MV-4-11 (cell line): ENCODE measurements at regions not wholly inside any gene's neighbourhood (a gene's known extent, or its start where the extent isn't known, plus 50 kb on each side); places are given as distances from the start of the nearest gene placed in this dataset.

Source experiments
- DNase-seq: peaks from one replicate; lab custom pipeline; 2025; lab: John Stamatoyannopoulos, UW

DNA sequence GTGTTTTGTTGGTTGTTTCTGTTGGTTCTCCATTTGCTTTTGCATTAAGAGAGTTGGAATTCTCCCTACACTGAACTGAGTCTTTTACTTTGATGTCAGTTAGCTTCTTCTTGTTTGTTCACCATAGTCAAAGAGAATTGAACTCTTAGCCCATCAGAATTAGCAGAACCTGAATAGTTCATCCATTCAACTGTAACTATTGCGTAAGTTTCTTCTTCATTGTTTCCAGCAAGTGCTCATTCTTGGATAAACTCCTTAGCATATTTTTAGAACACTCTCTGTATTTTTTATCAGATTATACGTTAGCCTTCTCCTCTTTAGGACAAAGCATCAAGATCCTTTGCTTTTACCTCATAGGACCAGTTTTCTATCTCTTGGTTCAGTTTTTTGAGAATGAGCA lies 128.4 kb upstream of the RAB11FIP2 start:
- DNase-seq, result no peak

DNA sequence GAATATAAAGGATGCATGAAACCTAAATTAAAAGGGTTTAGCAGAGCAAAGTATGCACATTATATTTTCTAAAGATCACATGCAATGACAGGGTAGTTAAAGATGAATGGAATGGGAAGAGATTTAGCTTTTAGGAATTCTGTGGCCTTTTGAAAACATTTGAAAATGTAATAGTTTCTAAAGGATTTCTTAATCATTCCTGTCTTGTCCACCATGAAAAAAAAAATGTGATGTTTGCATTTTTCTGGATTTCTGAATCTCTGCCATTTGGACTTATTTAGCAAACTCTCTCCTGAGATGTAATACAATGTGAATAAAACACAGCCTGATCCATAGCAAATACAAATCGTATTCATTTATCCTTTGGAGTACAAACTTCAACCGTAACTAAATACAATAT lies 126.6 kb upstream of the RAB11FIP2 start:
- no peak for DNase-seq

DNA sequence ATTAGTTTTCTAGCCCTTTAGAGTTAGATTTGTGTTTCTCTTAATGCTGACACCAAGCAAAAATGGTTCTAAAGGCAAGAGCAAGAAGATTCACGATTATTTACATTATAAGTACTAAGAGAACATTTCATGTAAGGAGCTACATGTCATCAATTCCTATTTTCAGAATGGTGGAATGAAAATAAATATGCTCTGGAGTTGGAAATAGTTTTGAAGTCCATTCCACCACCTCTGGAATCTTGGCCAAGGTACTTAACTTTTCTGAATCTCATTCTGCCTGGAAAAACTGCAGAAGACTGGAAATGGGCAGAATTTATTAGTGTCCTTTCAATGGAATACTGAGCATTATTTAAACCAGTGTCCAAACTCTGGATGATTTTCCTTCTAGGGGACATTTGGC lies 125.1 kb upstream of the RAB11FIP2 start:
- no peak for DNase-seq

DNA sequence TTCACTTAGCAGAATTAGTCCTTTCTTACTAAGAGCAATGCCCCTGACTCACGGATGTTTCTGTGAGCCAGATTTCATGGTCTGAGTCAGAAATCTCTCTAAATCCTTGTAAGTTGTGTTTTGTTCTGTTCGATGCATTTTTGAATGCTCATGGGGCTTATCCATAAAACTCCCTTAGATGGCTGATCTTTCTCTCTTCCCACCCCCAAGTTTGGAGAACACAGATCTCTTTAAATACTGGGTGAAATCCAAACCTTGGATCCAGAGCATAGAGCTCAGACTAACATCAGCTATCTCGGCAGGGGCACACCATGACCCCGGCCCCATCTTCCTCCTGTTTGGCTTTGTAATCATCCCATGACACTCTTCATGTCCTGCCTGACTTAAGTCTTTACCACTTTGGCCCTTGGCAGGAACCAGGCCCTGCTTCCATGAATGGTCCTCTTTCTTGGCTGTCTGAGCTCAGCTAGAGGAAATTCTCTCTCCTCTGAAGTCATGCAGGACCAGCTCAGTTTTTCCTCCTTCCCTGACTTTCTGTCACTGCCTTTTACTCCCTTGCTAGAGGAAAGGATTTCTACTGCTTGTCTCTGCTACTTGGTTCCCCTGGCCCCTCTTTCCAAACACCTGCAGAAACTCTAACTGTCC lies 120.4 kb upstream of the RAB11FIP2 start:
- DNase-seq, result no peak

DNA sequence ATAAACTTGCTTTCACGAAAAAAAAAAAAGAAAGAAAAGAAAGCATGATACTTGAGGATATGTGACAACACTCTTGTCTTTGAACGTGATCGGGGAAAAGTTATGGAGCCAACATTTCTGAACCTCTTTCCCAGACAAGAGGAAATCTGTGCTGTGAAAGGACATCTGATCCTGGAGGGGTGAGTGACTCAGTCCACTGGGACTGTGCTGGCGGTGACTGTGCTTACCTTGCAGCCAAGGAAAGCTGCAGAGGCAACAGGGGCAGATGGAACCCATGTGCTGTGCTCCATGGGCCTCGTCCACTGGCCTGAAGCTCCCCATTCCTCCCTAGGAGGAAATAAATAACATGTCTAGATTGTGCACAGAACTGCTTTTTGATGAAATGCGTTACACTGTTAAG lies 116.5 kb upstream of the RAB11FIP2 start:
- no peak for DNase-seq

DNA sequence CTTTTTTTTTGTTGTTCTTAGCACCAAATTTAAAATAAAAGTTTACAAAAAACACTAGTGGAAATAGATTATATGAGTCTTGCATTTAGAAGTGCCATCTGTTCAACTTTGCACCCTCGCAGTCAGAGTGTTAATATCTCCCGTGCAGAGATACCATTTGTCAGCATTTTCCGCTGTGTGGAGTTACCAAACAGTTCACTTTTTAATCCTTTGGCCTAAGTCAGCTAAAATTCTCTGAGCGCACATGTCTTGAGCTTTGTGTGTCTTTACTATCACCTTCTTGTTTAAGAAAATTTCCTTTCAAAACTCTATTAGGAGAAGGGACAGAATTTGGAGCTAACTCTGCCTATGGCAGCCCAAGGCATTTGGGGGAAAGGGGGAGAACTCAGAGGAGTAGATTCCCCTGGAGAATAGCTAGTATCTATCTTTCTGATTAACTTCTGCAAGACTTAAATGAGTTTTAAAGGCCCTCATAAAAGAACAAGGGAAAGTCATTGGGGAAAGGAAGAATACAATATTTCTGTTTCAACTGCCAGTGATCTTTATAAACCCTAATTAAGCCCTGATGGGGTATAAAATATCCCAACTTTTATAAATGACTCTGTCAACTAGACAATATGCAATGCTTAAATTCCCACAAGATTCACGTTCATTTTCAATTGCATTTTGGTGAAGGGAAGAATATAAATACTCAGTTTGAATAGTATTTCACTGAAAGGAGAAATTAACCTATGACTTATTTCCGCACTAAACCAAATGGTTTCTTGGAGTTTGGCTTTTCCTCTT lies 114.9 kb upstream of the RAB11FIP2 start:
- no peak for DNase-seq

DNA sequence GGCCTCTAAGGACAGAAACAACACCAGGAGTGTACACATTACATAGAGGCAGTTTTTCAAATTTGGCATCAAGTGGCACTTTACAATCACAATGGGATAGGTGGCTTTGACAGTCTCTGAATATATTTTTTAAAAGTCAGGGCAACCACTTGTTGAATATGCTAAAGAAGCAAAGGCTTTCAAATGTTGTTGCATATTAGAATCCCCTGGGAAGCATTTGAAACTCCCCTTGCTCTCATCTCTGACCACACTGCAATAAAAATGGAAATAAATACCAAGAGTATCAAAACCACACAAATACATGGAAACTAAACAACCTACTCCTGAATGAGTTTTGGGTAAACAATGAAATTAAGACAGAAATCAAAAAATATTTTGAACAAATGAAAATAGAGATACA lies 106.5 kb upstream of the RAB11FIP2 start:
- DNase-seq, result no peak

DNA sequence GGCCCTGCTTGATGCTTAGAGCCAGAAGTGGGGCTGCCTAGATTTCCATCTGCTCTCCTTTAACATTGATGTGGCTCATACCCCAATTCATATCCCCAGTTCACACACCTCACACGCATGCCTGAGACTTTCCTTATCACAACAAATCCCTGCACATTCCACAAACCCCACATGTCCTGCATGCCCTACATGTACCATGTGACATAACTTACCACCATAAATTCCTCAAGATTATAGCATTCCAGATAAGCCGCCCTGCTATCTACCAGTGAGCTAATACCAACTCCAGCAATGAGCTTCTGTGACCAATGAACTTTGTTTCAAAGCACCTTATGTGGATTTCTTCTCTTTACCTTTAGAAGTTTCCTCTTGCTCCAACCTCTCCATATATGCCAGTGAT lies 104.7 kb upstream of the RAB11FIP2 start:
- DNase-seq, result no peak

DNA sequence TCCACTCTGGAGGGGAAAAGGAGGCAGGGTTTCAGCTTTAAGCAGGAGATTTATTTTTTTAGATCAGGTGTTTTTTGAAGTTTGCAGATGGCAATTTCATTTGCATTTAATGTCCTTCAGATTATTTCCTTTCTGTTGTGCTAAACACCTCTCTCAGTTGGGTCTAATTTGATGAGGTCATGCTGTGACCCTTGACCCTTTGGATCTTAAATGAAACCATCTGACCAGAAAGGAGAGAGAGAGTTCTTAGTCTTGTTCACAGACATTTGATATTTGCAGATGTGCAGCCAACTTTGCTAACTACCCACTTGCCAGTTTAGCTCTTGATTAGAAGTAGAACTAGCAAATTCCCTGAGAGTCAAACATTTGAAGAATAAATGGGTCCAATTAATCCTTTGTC lies 101.5 kb upstream of the RAB11FIP2 start:
- DNase-seq, result no peak

DNA sequence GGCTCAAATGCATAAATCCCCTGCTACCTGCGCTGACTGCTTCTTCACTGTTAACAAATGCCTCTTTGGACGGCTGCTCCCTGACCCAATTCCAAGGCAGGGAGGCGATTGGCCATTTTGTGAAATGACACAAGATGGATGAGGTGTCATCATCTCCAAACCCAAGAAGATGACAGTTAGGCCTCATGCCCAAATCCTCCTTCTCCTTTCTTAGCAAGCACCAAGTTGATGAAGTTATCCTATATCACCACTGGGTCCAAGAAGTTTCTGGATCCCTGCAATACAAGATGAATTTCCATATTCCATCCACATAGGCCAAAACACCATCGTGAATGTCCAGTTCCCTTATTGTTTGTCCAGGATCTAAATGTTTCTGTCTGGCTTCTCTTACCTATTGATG lies 98.5 kb upstream of the RAB11FIP2 start:
- no peak for DNase-seq

DNA sequence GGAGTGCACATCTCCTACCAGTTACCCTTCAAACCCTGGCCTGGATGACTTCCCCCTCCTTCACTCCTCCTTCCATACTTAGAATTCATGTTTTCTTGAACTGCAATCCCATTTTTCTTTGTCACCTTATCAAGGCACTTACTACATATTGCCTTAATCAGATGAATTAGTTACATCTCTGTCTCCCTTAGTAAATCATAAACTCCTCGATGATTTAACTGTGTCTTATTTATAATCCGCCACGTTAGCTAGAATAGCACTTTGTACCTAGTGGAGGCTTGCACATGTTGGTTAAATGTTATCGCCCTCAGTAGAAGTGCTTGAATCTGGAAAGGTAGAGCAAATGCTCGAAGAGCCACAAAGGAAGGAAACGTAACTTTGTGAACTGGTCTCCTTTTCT lies 94.7 kb upstream of the RAB11FIP2 start:
- no peak for DNase-seq

DNA sequence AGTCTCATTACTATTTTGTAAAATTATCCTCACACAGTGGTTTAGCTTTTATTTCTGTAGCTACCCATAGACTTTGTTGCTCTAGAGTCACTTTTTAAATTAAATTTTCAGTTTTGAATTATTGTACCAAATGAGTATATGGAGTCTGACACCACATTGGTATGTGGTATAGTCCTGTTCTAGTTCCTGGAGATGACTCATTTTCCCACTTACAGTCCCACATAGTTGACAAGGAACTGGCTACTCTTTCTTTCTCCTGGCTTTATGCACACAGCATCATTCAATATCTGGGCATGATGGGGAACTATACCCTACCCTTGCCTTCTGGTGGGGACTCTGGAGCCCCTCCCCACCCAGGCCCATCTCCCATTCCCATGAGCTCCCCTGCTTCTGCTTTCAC lies 92.6 kb upstream of the RAB11FIP2 start:
- no peak for DNase-seq

DNA sequence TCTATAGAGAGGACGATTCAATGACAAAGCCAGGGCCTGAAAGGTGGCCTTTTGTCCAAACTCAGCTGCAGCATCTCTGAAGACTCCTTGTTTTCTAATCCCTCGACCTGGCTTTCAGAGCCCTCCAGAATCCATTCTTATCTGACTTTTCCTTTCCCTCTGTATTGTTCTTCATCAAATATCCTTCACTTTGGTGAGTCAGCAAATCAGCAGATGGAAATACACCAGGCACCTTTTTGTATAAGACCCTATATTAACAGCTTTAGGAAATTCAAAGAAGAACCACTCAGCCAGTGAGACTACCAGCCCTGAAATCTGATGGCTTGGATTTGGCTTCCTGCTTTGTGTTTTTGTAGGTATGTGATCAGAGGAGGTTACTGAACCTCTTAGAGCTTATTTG lies 81.9 kb upstream of the RAB11FIP2 start:
- DNase-seq, result no peak

DNA sequence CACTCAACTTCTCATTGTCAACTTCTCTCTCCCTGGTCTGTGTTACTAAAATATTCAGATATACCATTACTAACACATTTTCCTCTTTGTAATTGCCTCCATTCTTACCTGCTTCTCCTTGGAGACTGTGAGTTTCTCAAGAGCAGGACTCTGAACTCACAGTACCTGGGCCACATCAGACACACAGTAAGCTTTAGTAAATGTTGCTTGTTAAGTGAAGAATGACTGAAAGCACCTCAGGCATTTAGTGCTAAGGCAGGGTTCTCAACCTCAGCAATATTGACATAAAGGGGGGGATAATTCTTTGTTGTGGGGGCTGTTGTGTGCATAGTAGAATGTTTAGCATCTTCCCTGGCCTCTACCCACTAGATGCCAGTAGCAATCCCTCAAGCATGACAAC lies 72.0 kb upstream of the RAB11FIP2 start:
- no peak for DNase-seq

DNA sequence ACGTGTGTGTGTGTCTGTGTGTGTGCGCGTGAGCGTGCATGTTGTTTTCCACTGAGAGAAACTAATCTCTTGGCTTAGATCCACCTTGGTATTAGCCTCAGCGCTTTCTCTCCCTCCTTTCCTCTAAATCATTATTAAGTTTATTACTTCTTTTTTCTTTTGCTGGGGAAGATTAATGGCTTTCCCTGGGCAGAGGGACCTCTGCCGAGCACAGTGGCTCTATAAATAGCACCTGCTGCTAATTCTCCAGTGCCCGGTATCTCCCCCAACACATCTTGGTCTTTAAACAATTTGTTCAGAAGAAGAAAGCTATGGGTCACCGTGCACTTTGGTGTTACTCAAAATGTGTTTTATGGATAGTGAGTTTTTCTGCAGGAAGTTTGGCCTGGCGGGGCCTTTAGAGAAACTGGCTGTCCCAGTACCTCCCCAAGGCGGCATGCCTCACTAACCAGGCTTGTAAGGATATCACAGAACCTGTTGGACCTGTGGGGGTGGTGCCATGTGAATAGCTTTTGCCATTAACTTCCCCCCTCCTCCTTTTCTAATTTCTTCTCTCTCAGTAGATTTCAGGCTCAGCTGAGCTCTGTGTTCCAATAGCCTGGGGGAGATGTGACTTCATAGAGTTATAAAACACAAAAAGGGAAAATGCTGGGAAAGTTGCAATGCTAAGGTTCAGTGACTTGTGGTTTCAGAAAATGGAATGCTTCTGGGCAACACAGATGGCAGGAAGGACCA lies 70.1 kb upstream of the RAB11FIP2 start:
- no peak for DNase-seq

DNA sequence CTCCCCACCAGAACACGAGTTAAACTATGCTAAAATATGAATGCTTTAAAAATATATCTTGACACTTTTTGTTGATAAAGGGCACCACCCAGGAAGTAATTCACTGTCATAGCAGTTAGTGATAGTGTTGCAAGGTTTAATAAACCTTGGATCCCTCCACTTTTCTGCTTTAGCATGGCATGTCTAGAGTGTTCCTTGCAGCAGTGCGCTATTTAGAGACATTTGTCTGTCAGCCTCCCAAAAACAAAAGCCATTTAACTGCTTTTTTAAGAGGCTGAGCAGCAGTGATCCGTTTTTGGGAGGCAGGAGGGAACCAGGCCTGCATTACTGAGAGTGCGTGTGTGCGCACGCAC lies 69.6 kb upstream of the RAB11FIP2 start:
- no peak for DNase-seq

DNA sequence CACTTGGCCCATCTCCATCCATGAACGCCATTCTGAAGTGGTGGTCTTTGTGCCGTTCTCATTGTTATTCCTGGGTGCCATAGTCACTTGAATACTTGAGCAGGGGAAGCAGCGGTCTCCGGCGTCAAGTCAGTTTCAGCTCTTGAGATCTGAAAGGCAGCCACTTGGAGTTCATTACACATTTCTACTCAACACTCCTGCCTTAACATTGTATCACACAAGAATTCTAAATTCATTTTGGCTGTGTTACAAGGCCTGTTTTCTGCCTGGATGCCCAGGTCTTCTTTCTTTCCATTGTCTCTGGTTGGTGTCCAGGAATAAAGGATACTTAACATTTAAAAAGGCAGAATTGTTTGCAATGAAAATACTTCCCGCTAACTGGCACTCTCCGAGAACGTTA lies 69.0 kb upstream of the RAB11FIP2 start:
- DNase-seq, result no peak

DNA sequence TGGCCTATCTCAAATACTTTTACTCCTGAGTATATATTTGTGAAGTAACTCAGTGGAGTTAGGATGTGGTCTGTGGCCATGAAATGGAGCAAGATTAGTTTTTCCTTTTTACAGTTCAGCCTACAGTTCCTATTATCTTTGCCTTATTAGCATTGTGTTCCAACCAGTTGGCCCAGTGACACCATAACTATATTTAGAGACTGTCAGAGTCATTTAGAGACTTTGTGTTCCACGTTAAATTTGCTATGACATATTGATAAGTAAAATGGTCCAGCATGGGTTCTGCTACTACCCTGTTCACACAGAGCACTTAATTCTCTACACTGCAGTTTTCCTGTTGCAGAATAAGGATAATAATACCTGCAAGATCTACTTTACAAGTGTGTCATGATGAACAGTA lies 68.3 kb upstream of the RAB11FIP2 start:
- DNase-seq, result peak; percentile 7

DNA sequence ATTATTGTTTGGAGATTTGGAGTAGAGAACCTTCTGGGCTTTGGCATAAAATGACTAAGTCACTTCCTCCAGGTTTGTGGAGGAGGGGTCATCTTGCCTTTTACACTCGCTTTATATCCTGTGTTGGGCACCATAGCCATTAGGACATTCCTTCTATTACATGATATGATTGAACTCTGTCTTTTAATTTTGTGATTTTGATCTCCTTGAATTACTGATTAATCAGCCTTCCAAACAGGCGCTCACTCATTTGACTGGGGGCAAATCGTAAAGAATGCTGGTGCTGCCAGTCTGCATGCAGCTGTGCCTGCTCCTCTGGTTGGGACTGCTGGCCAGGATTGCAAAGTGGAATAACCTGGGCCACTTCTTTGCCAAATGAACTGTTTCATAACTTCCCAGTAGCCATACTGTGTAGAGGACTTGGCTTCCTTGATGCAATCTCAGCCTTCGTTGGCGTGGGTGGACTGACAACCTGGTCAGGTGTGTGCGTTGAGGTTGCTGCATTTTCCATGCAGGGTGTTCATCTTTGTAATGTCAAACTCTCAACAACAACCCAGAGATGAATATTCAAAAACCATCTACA lies 65.9 kb upstream of the RAB11FIP2 start:
- no peak for DNase-seq

DNA sequence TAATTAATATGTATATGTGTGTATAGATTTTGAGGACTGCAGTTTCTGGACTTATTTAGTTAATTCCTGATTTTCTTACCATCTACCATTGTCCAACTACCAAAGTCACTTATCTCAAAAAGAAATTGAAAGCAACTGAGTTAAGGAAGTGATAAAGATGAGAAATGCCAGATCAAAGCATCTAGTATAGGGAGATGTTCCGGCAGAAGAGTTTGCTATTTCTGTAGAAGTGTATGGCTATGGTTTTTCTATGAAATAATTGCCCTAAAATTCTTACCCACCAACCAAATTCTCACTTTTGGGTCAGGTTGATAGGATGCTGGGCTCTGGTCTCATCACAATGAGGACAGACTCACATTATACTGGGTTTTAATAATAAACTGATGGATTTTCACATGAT lies 64.0 kb upstream of the RAB11FIP2 start:
- DNase-seq, result no peak

DNA sequence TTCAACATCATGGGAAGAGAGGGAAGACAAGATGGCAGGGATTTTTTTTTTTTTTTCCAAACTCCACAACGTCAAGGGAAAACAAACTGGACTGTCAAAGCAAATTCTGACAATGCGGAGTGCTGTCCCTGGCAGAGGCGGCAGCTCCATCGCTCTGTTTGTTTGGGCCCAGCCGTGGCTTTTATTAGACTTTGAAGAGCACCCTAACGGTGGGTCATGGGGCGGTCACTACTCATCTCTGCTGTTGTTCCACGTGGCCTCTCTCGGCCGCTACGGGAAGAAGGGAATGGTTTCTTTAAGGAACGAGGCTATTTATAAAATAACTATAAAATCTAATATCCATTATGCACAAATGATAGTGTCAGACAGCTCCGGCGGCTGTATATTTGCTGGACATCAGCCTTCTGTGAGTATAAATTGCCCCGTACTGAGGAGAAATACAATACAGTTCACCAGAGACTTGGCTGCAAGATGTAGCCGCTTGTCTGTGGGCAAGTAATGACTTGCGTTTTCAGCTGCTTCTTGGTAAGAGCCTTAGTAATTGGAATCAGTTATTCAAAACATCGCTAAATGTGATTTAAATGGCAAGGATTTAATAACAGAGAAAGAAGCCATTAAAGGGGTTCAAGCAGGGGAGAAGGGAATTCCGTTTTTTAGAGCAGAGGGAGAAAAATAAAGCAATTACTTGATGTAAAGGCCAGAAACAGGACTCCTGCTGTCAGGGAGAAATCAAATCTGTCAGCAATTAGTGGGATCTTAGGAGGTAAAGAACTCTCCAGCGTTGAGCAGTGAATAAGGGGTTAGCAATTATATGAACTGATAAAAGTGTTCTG lies 61.7 kb upstream of the RAB11FIP2 start:
- no peak for DNase-seq

DNA sequence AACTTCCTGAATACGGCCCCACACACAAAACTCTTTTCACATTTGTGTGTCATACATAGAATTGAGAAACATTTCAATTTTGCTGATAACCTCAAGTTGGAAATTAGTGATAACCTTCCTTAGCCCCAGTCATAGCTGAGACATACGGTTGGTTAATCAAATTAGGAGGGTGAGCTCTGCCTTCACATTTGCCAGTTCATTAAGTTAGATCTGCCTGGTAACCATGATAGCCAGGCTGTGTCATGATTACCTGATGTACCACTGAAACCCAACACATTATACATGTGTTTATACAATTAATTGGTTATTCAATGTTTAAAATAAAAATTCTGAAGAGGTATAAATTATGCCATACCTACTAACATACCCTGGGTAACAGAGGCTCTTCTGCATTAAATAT lies 60.8 kb upstream of the RAB11FIP2 start:
- no peak for DNase-seq
